CD14-positive monocyte (primary cell): ENCODE measurements at regions not wholly inside any gene's neighbourhood (a gene's known extent, or its start where the extent isn't known, plus 50 kb on each side); places are given as distances from the start of the nearest gene placed in this dataset.
A peak's percentile ranks its signal among the peaks of the same experiment; 100 is the strongest.

Experiments used
- DNase-seq, 3 donors: peaks; one replicate each; pipeline ENCODE4 v3.0.0-alpha.2; 2011 to 2022
- H2AFZ ChIP-seq: 2 replicates; pipeline ENCODE4 v1.6.0; 2012; ENCODE audit warnings: mild to moderate bottlenecking, low read depth, low read length, inconsistent platforms; ENCODE audit not compliant: insufficient read depth, poor library complexity, severe bottlenecking
- H3K27ac ChIP-seq, 2 donors: 1 replicate in 1 of 2; 2 replicates in 1 of 2; pipeline ENCODE4 v1.5.1; 2012 to 2013; ENCODE audit warnings: low read length in 2 of 2, control low read depth in 1 of 2, inconsistent platforms in 1 of 2, low read depth in 1 of 2, mild to moderate bottlenecking in 1 of 2
- H3K27me3 ChIP-seq, 2 donors: one replicate each; pipeline versions ENCODE4 v1.6.0 to v1.6.1; 2011 to 2013; ENCODE audit warnings: low read length in 2 of 2; ENCODE audit not compliant: control insufficient read depth in 2 of 2, insufficient read depth in 2 of 2
- H3K36me3 ChIP-seq, 2 donors: replicated peaks in 1 of 2; 1 replicate in 1 of 2; 2 replicates in 1 of 2; pipeline versions ENCODE4 v1.5.1 to v1.6.1; 2012 to 2013; ENCODE audit warnings: low read length in 2 of 2, control low read depth in 1 of 2, inconsistent platforms in 1 of 2, mild to moderate bottlenecking in 1 of 2; ENCODE audit not compliant: insufficient read depth in 2 of 2, control insufficient read depth in 1 of 2
- H3K4me1 ChIP-seq, 2 donors: 1 replicate in 1 of 2; 2 replicates in 1 of 2; pipeline versions ENCODE4 v1.5.1 to v1.6.1; 2012 to 2013; ENCODE audit warnings: low read length in 2 of 2, control low read depth in 1 of 2, inconsistent platforms in 1 of 2, mild to moderate bottlenecking in 1 of 2, moderate library complexity in 1 of 2; ENCODE audit not compliant: insufficient read depth in 2 of 2, control insufficient read depth in 1 of 2
- H3K4me2 ChIP-seq: replicated peaks from 2 replicates; pipeline ENCODE3; 2012; ENCODE audit warnings: low read length, moderate library complexity, mild to moderate bottlenecking; ENCODE audit not compliant: poor library complexity, severe bottlenecking; ENCODE audit errors: extremely low read depth
- H3K4me3 ChIP-seq, 3 experiments: fragments of 200-600 bp in 1 of 3; sonication (generic) in 1 of 3; replicated peaks in 1 of 3; 1 replicate in 2 of 3; 2 replicates in 1 of 3; pipeline ENCODE4 v1.5.1; 2011 to 2013; ENCODE audit warnings: low read length in 3 of 3, mild to moderate bottlenecking in 3 of 3, control low read depth in 2 of 3, low read depth in 2 of 3, inconsistent platforms in 1 of 3, moderate library complexity in 1 of 3
- H3K79me2 ChIP-seq: 2 replicates; pipeline ENCODE4 v1.6.0; 2012; ENCODE audit warnings: mild to moderate bottlenecking, control low read depth, inconsistent platforms, low read length, moderate library complexity; ENCODE audit not compliant: insufficient read depth
- H3K9ac ChIP-seq: 2 replicates; pipeline ENCODE4 v1.6.0; 2017; ENCODE audit warnings: low read length, mild to moderate bottlenecking; ENCODE audit not compliant: insufficient read depth, poor library complexity, severe bottlenecking
- H3K9me3 ChIP-seq, 2 donors: replicated peaks in 1 of 2; 1 replicate in 1 of 2; 2 replicates in 1 of 2; pipeline versions ENCODE4 v1.5.1 to v1.6.1; 2012 to 2013; ENCODE audit warnings: low read length in 2 of 2, control low read depth in 1 of 2; ENCODE audit not compliant: control insufficient read depth in 1 of 2, insufficient read depth in 1 of 2
- H4K20me1 ChIP-seq: 2 replicates; pipeline ENCODE4 v1.6.0; 2012; ENCODE audit warnings: mild to moderate bottlenecking, low read length, control low read depth, moderate library complexity; ENCODE audit not compliant: insufficient read depth
- H3K27ac Mint-ChIP-seq, 7 donors: one replicate each; pipeline ENCODE4 v1.8.0; 2020; ENCODE audit warnings: mild to moderate bottlenecking in 7 of 7, mixed read lengths in 7 of 7, moderate library complexity in 6 of 7, inconsistent platforms in 2 of 7
- H3K27me3 Mint-ChIP-seq, 3 donors: one replicate each; pipeline ENCODE4 v1.8.0; 2021 to 2022; ENCODE audit warnings: low read depth in 3 of 3, mild to moderate bottlenecking in 3 of 3, mixed read lengths in 3 of 3, moderate library complexity in 3 of 3, inconsistent platforms in 1 of 3
- H3K36me3 Mint-ChIP-seq, 2 donors: one replicate each; pipeline ENCODE4 v1.8.0; 2020; ENCODE audit warnings: mixed read lengths in 2 of 2, inconsistent platforms in 1 of 2, mild to moderate bottlenecking in 1 of 2
- H3K4me1 Mint-ChIP-seq: one replicate; pipeline ENCODE4 v1.8.0; 2020; ENCODE audit warnings: mild to moderate bottlenecking, mixed read lengths
- H3K4me3 Mint-ChIP-seq, 2 donors: one replicate each; pipeline ENCODE4 v1.8.0; 2020; ENCODE audit warnings: mild to moderate bottlenecking in 2 of 2, mixed read lengths in 2 of 2, moderate library complexity in 1 of 2
- H3K9me3 Mint-ChIP-seq, 7 donors: one replicate each; pipeline ENCODE4 v1.8.0; 2020 to 2022; ENCODE audit warnings: mixed read lengths in 7 of 7, mild to moderate bottlenecking in 6 of 7, moderate library complexity in 6 of 7, inconsistent platforms in 2 of 7
- CTCF ChIP-seq: fragments of 200-600 bp; IDR thresholded peaks from one replicate; pipeline ENCODE4 v1.8.0; 2022; ENCODE audit warnings: antibody characterized with exemption, mild to moderate bottlenecking
- WGBS: methylation state at CpG from one replicate; pipeline ENCODE4 v1.1.5; 2013; ENCODE audit warnings: missing lambda C conversion rate; ENCODE audit not compliant: insufficient coverage; 5-methylcytosine and 5-hydroxymethylcytosine counted together
- intact Hi-C, 2 donors: fragments of 100-400 bp; cut with micrococcal nuclease; formaldehyde crosslinking; loops; one replicate each; pipeline versions ENCODE4 v1.15.0 to v1.15.1; 2023

- no peaks in the 10 kb centered on the region for H3K27me3 ChIP-seq
- Mint-ChIP-seq H3K9me3 (peaks cover 4 to 16% (median 8%) of the 10 kb centered on the region in 7 donors), H3K36me3 (no peaks in the 10 kb centered on the region), H3K4me3 (no peak overlapping the region), H3K27me3 (peaks cover 0 to 4% (median 0%) of the 10 kb centered on the region in 3 donors), H3K4me1 (no peaks in the 10 kb centered on the region), H3K27ac (no peak overlapping the region)
- H3K9me3 ChIP-seq, result peaks cover 0 to 10% of the 10 kb centered on the region in 2 donors
- no peaks in the 10 kb centered on the region for H3K4me1 ChIP-seq
- WGBS, result 94% methylated on average over 3 of the region's 3 CpGs
- H3K27ac ChIP-seq, result no peak overlapping the region
- no peaks in the 10 kb centered on the region for H4K20me1 ChIP-seq
- H3K79me2 ChIP-seq, result no peaks in the 10 kb centered on the region
- TF ChIP-seq CTCF, result no peak
- DNase-seq, result no peak
- no peak overlapping the region for H3K4me2 ChIP-seq
- H3K36me3 ChIP-seq, result no peaks in the 10 kb centered on the region
- H2AFZ ChIP-seq, result no peak overlapping the region
- no peak overlapping the region for H3K4me3 ChIP-seq
- intact Hi-C loops, result no loop called here
- H3K9ac ChIP-seq, result no peak overlapping the region
Observed at GRCh38 chr17:65477600-65477999, 83.8 kb downstream of the AXIN2 start.

GRCh38 chr17:65474660-65475059, 86.8 kb downstream of the AXIN2 start:
- Mint-ChIP-seq H3K4me1 (no peaks in the 10 kb centered on the region), H3K4me3 (no peak overlapping the region), H3K36me3 (no peaks in the 10 kb centered on the region), H3K27ac (peak overlapping the region in 1 of 7 donors; percentile 2), H3K9me3 (peaks cover 0 to 8% (median 3%) of the 10 kb centered on the region in 7 donors), H3K27me3 (peaks cover 0 to 2% (median 0%) of the 10 kb centered on the region in 3 donors)
- H2AFZ ChIP-seq, result no peak overlapping the region
- no peaks in the 10 kb centered on the region for H3K9me3 ChIP-seq
- H3K79me2 ChIP-seq, result no peaks in the 10 kb centered on the region
- H3K4me1 ChIP-seq, result no peaks in the 10 kb centered on the region
- no peaks in the 10 kb centered on the region for H4K20me1 ChIP-seq
- TF ChIP-seq CTCF, result no peak
- H3K9ac ChIP-seq, result no peak overlapping the region
- no peaks in the 10 kb centered on the region for H3K36me3 ChIP-seq
- 84% methylated on average over 2 of the region's 2 CpGs for WGBS
- DNase-seq, result no peak
- H3K4me2 ChIP-seq, result no peak overlapping the region
- intact Hi-C loops, result no loop called here
- no peak overlapping the region for H3K4me3 ChIP-seq
- H3K27me3 ChIP-seq, result no peaks in the 10 kb centered on the region
- no peak overlapping the region for H3K27ac ChIP-seq
